GM12875 (cell line): ENCODE measurements at regions not wholly inside any gene's neighbourhood (a gene's known extent, or its start where the extent isn't known, plus 50 kb on each side); places are given as distances from the start of the nearest gene placed in this dataset.

Experiments
- H3K4me3 ChIP-seq: one replicate; pipeline ENCODE4 v1.5.1; 2011; ENCODE audit warnings: low read depth, low read length, control low read depth
- CTCF ChIP-seq: IDR thresholded peaks from 2 replicates; pipeline ENCODE4 v1.5.1; 2011; ENCODE audit warnings: low read depth, mild to moderate bottlenecking, control low read depth, inconsistent platforms, low read length, moderate library complexity, borderline replicate concordance; ENCODE audit not compliant: insufficient read depth

- H3K4me3 ChIP-seq, result no peak overlapping the region
- TF ChIP-seq CTCF, result no peak
Observed at GRCh38 chr6:140855520-140855919, 1277.2 kb upstream of the GJE1 start.

- no peak for TF ChIP-seq CTCF
- no peak overlapping the region for H3K4me3 ChIP-seq
Observed at GRCh38 chr6:140854318-140854717, 1278.4 kb upstream of the GJE1 start.

GRCh38 chr6:140850438-140850837, 1282.3 kb upstream of the GJE1 start:
- no peak for TF ChIP-seq CTCF
- no peak overlapping the region for H3K4me3 ChIP-seq

- no peak overlapping the region for H3K4me3 ChIP-seq
- no peak for TF ChIP-seq CTCF
Observed at GRCh38 chr6:140849456-140849855, 1283.3 kb upstream of the GJE1 start.

- H3K4me3 ChIP-seq, result no peak overlapping the region
- no peak for TF ChIP-seq CTCF
Observed at GRCh38 chr6:140847262-140847645, 1285.5 kb upstream of the GJE1 start.

GRCh38 chr6:140846503-140847261, 1286.0 kb upstream of the GJE1 start:
- no peak for TF ChIP-seq CTCF
- no peak overlapping the region for H3K4me3 ChIP-seq

- no peak for TF ChIP-seq CTCF
- H3K4me3 ChIP-seq, result no peak overlapping the region
Observed at GRCh38 chr6:140845701-140846100, 1287.0 kb upstream of the GJE1 start.
